ENCODE measurements at regions not wholly inside any gene's neighbourhood (a gene's known extent, or its start where the extent isn't known, plus 50 kb on each side); places are given as distances from the start of the nearest gene placed in this dataset.

DNA sequence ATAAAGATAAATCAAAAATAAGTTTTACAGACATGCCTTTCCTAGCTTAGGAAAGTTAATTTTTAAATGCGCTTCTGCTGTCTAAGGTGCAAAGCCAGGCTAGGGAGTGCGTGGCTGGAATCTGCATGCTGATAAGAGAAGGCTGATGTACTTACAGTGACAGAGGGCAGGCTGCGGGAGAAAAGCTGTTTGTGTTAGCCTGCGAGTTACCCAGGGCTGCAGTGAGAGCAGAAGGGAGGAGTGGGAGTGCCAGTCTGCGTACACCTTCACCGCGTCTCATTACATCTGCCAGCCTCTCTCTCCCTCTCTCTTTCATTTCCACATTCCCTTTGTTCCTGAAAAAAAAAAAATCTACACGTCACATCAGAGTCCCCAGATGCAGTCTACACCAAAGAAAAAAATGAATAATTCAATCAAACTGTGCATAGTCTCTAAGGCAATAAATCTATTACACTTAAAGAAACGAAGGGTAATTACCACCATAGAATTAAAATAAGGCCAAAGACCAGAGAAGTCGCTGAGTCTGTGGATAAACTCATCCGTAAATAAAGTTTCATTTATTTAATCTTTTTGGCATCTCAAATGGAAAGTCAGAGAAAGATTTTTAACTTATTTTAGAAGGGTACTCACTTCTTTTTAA is 126.4 kb upstream of the C11orf58 start:
- Histone ChIP-seq H3K9me3 (ENCODE audit: severe bottlenecking) (no peaks in the 10 kb centered on the region), H3K36me3 (no peaks in the 10 kb centered on the region), H3K4me3 (ENCODE audit: low read depth, low read length) (no peak overlapping the region), H3K27ac (no peak overlapping the region), H3K27me3 (ENCODE audit: insufficient read depth, low read depth, severe bottlenecking) (peaks cover 11% of the 10 kb centered on the region)
- TF ChIP-seq, protein P1, sequence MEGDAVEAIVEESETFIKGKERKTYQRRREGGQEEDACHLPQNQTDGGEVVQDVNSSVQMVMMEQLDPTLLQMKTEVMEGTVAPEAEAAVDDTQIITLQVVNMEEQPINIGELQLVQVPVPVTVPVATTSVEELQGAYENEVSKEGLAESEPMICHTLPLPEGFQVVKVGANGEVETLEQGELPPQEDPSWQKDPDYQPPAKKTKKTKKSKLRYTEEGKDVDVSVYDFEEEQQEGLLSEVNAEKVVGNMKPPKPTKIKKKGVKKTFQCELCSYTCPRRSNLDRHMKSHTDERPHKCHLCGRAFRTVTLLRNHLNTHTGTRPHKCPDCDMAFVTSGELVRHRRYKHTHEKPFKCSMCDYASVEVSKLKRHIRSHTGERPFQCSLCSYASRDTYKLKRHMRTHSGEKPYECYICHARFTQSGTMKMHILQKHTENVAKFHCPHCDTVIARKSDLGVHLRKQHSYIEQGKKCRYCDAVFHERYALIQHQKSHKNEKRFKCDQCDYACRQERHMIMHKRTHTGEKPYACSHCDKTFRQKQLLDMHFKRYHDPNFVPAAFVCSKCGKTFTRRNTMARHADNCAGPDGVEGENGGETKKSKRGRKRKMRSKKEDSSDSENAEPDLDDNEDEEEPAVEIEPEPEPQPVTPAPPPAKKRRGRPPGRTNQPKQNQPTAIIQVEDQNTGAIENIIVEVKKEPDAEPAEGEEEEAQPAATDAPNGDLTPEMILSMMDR (IDR thresholded peaks at IDR 0.05; ENCODE audit: low read depth, low read length), result no peak
- no peak for DNase-seq

DNA sequence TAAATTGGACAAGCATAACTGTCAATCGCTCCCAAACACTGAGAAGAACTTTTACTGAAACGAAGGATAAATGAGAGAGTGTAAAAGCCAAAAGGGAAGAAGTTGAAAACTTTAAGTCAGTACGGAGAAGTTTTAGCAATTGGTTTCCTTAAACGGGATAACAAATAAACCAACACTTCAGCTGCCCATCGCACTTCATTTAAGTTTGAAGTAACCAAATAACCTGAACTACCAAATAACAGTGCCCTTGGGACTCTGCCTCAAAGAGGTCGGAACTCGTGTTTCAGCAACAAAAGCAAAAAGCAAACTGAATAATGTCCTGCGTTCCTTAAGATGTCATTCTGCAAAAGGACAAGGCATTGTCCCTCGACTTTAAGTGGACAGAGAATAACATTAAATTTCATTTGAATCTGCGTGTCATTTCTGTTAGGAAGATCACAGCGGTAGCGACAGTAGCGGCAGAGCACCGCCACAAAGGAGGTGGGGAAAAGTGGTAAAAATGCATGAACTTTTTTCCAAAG is 127.0 kb upstream of the C11orf58 start:
- TF ChIP-seq, protein P1 (IDR thresholded peaks at IDR 0.05; ENCODE audit: low read depth, low read length), result no peak
- Histone ChIP-seq H3K36me3 (no peaks in the 10 kb centered on the region), H3K27ac (no peak overlapping the region), H3K27me3 (ENCODE audit: insufficient read depth, low read depth, severe bottlenecking) (peaks cover 11% of the 10 kb centered on the region), H3K9me3 (ENCODE audit: severe bottlenecking) (no peaks in the 10 kb centered on the region), H3K4me3 (ENCODE audit: low read depth, low read length) (no peak overlapping the region)
- DNase-seq, result no peak

DNA sequence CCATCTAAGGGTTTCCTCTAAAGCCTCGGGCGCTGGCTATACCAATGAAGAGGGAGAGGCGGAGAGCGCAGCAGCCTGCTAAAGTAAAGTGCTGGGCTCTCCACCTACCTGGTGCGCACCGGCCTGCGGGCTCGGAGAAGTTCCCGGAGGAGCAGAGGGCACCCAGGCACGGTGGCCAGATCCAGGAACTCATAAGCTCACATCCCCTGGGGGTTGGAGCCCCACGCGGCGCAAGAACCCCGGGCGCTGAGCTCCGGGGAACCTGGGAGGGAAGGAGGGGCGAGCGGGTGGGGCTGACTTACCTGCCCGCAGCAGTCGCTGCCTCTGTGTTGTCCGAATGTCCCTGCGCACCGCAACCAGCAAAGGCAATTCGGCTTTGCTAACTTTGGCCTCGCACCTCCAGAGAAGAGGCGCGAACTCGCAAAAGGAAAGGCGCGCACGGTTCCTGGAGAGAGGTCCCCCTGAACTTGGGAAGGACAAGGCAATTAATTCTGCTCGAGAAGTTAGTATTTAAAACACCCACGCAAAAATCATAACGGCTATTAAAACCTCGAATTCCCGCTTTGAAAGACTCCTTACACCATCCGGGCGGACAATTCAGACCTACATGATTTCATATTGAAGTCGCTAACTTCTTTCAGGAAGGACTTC is 127.6 kb upstream of the C11orf58 start:
- Histone ChIP-seq H3K27me3 (ENCODE audit: insufficient read depth, low read depth, severe bottlenecking) (peaks cover 11% of the 10 kb centered on the region), H3K4me3 (ENCODE audit: low read depth, low read length) (no peak overlapping the region), H3K9me3 (ENCODE audit: severe bottlenecking) (no peaks in the 10 kb centered on the region), H3K36me3 (no peaks in the 10 kb centered on the region), H3K27ac (no peak overlapping the region)
- no peak for DNase-seq
- TF ChIP-seq, protein P1 (IDR thresholded peaks at IDR 0.05; ENCODE audit: low read depth, low read length), result no peak

DNA sequence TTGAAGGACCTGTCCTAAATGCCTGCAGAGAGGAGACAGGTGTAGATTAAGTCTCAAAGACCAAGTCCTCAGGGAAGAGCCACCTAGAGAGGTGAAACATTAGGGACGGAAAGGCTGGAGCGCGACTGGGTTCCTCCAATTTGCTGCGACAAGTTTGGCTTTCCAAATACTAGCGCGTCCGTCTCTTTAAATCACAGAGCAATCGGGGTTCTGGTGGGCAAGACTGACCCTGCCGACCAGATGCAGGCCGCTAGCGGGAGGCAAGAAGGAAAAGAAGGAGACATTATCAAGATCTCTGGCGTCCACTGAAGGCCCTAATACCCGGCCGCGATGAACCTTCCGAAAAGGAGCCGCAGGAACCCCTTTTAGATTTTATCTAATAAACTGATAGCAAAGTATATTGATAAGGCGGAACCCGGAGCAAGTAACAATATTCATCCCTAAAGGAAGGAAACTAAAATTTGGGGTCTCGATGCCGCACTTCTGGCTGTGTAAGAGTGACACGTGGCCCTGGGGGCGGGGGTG is 128.2 kb upstream of the C11orf58 start:
- H3K9me3 ChIP-seq (ENCODE audit: severe bottlenecking), result no peaks in the 10 kb centered on the region
- no peaks in the 10 kb centered on the region for H3K36me3 ChIP-seq
- no peak overlapping the region for H3K4me3 ChIP-seq (ENCODE audit: low read depth, low read length)
- H3K27me3 ChIP-seq (ENCODE audit: insufficient read depth, low read depth, severe bottlenecking), result peaks cover 11% of the 10 kb centered on the region
- no peak overlapping the region for H3K27ac ChIP-seq
- TF ChIP-seq, protein P1 (IDR thresholded peaks at IDR 0.05; ENCODE audit: low read depth, low read length), result no peak
- no peak for DNase-seq

DNA sequence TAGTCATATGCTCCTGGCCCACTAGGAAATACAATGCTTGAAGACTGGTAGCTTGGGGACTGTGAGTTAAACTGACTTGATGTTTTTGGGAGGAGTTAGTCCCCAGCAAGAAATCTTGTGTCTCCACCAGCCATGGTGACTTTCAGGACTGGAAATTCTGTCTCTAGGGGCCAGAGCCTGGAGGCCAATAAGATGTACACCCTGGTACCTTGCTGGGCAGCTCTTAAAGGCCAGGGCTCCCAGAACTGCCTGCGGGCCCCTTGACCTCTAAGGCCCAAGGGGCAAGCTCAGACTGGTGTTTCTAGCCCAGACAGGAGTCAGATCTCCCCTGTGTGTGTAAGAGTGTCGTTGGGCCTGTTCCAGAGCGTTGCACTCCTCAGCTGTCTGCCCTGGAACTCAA is 128.7 kb upstream of the C11orf58 start:
- no peak overlapping the region for H3K27ac ChIP-seq
- peaks cover 11% of the 10 kb centered on the region for H3K27me3 ChIP-seq (ENCODE audit: insufficient read depth, low read depth, severe bottlenecking)
- no peak for DNase-seq
- TF ChIP-seq, protein P1 (IDR thresholded peaks at IDR 0.05; ENCODE audit: low read depth, low read length), result no peak
- no peaks in the 10 kb centered on the region for H3K9me3 ChIP-seq (ENCODE audit: severe bottlenecking)
- H3K36me3 ChIP-seq, result no peaks in the 10 kb centered on the region
- no peak overlapping the region for H3K4me3 ChIP-seq (ENCODE audit: low read depth, low read length)
